ENCODE measurements at regions not wholly inside any gene's neighbourhood (a gene's known extent, or its start where the extent isn't known, plus 50 kb on each side); places are given as distances from the start of the nearest gene placed in this dataset.
A peak's percentile ranks its signal among the peaks of the same experiment; 100 is the strongest.

GRCh38 chr11:27563641-27564040 is 57.1 kb upstream of the LIN7C start:
- H3K4me3 ChIP-seq (ENCODE audit: low read depth, low read length): no peak overlapping the region
- CTCF ChIA-PET: no interaction called here
- no peak for DNase-seq (ENCODE audit: low read depth, low spot score)
- POLR2A ChIA-PET: no interaction called here
- no peak for TF ChIP-seq CTCF (IDR thresholded peaks at IDR 0.05; ENCODE audit: insufficient read depth, low read length, missing control alignments)

GRCh38 chr11:27563201-27563600 is 56.6 kb upstream of the LIN7C start:
- DNase-seq (ENCODE audit: low read depth, low spot score): no peak
- CTCF ChIA-PET: no interaction called here
- no peak overlapping the region for H3K4me3 ChIP-seq (ENCODE audit: low read depth, low read length)
- POLR2A ChIA-PET: no interaction called here
- TF ChIP-seq CTCF (IDR thresholded peaks at IDR 0.05; ENCODE audit: insufficient read depth, low read length, missing control alignments): no peak

- H3K4me3 ChIP-seq (ENCODE audit: low read depth, low read length): no peak overlapping the region
- ChIA-PET CTCF (no interaction called here), POLR2A (no interaction called here)
- no peak for DNase-seq (ENCODE audit: low read depth, low spot score)
- TF ChIP-seq CTCF (IDR thresholded peaks at IDR 0.05; ENCODE audit: insufficient read depth, low read length, missing control alignments): no peak
Measured at GRCh38 chr11:27558401-27558800, 51.8 kb upstream of the LIN7C start.

- DNase-seq (ENCODE audit: low read depth, low spot score): peak; percentile 69
- ChIA-PET CTCF (no interaction called here), POLR2A (interaction anchor here (0.8 kb wide), 1 partner anchor 19 kb away, joined by 3 read pairs; no protein-coding TSS in a partner anchor)
Measured at GRCh38 chr11:27557226-27557625, 50.7 kb upstream of the LIN7C start.

More at GRCh38 chr11:27557226-27557625, 50.7 kb upstream of the LIN7C start:
- no peak overlapping the region for H3K4me3 ChIP-seq (ENCODE audit: low read depth, low read length)
- no peak for TF ChIP-seq CTCF (IDR thresholded peaks at IDR 0.05; ENCODE audit: insufficient read depth, low read length, missing control alignments)

All from AG04449 (cell line).